Astrocyte of the cerebellum (primary cell): ENCODE measurements at regions not wholly inside any gene's neighbourhood (a gene's known extent, or its start where the extent isn't known, plus 50 kb on each side); places are given as distances from the start of the nearest gene placed in this dataset.
"Not testable (repeated sequence)": the region's sequence is repeated elsewhere in the genome, so short reads cannot be mapped to it uniquely, and the experiment has no call there.

Experiments
- DNase-seq: peaks from one replicate; pipeline ENCODE4 v3.0.0-alpha.2; 2011; ENCODE audit warnings: low read depth
- H3K4me3 ChIP-seq: 2 replicates; pipeline ENCODE4 v1.5.1; 2011; ENCODE audit warnings: mild to moderate bottlenecking, low read depth, low read length, moderate library complexity
- CTCF ChIP-seq: IDR thresholded peaks from 2 replicates; pipeline ENCODE4 v1.5.1; 2012; ENCODE audit warnings: low read length, low read depth, moderate library complexity, mild to moderate bottlenecking; ENCODE audit errors: missing control alignments
- in situ Hi-C: cut with HindIII; loops from 2 replicates; pipeline ENCODE4 v1.10.0; 2017; ENCODE audit warnings: low sequenced_read_pairs

- H3K4me3 ChIP-seq, result no peak overlapping the region
- no peak for TF ChIP-seq CTCF
- in situ Hi-C loops, result no loop called here
- no peak for DNase-seq
These were observed 497.9 kb upstream of the ARPP21 start for GRCh38 chr3:35141406-35141805.

GRCh38 chr3:35144011-35144410 is 495.3 kb upstream of the ARPP21 start:
- no peak for DNase-seq
- no peak for TF ChIP-seq CTCF
- no peak overlapping the region for H3K4me3 ChIP-seq
- in situ Hi-C loops, result no loop called here

- DNase-seq, in situ Hi-C loops: not testable (repeated sequence)
These were observed 492.9 kb upstream of the ARPP21 start for GRCh38 chr3:35146256-35147035.

GRCh38 chr3:35183927-35184675 is 455.2 kb upstream of the ARPP21 start:
- no peak overlapping the region for H3K4me3 ChIP-seq
- DNase-seq, result peak; percentile 53
- in situ Hi-C loops, result no loop called here
- TF ChIP-seq CTCF, result no peak

More at GRCh38 chr3:35146256-35147035, 492.9 kb upstream of the ARPP21 start:
- H3K4me3 ChIP-seq, result not testable (repeated sequence)

GRCh38 chr3:35184775-35185174 is 454.6 kb upstream of the ARPP21 start:
- no peak overlapping the region for H3K4me3 ChIP-seq
- peak; percentile 81 for DNase-seq
- TF ChIP-seq CTCF, result no peak
- in situ Hi-C loops, result no loop called here

- in situ Hi-C loops, result no loop called here
These were observed 451.4 kb upstream of the ARPP21 start for GRCh38 chr3:35187908-35188307.

More at GRCh38 chr3:35187908-35188307, 451.4 kb upstream of the ARPP21 start:
- DNase-seq, result no peak
- no peak for TF ChIP-seq CTCF
- no peak overlapping the region for H3K4me3 ChIP-seq
